Fibroblast of villous mesenchyme (primary cell): ENCODE measurements at regions not wholly inside any gene's neighbourhood (a gene's known extent, or its start where the extent isn't known, plus 50 kb on each side); places are given as distances from the start of the nearest gene placed in this dataset.
A peak's percentile ranks its signal among the peaks of the same experiment; 100 is the strongest.

ENCODE experiments used
- DNase-seq: peaks from one replicate; pipeline ENCODE4 v3.0.0-alpha.2; 2010; ENCODE audit warnings: low read depth
- H3K4me3 ChIP-seq: 2 replicates; pipeline ENCODE4 v1.5.1; 2011; ENCODE audit warnings: low read depth, mild to moderate bottlenecking, low read length
- TF ChIP-seq, protein P1 (sequence below): IDR thresholded peaks from 2 replicates; pipeline ENCODE4 v1.5.1; 2012; ENCODE audit warnings: low read depth, mild to moderate bottlenecking, low read length; ENCODE audit not compliant: insufficient read depth

GRCh38 chr18:25896956-25897355, 193.5 kb downstream of the SS18 start:
- no peak for DNase-seq
- H3K4me3 ChIP-seq: no peak overlapping the region
- TF ChIP-seq, protein P1, sequence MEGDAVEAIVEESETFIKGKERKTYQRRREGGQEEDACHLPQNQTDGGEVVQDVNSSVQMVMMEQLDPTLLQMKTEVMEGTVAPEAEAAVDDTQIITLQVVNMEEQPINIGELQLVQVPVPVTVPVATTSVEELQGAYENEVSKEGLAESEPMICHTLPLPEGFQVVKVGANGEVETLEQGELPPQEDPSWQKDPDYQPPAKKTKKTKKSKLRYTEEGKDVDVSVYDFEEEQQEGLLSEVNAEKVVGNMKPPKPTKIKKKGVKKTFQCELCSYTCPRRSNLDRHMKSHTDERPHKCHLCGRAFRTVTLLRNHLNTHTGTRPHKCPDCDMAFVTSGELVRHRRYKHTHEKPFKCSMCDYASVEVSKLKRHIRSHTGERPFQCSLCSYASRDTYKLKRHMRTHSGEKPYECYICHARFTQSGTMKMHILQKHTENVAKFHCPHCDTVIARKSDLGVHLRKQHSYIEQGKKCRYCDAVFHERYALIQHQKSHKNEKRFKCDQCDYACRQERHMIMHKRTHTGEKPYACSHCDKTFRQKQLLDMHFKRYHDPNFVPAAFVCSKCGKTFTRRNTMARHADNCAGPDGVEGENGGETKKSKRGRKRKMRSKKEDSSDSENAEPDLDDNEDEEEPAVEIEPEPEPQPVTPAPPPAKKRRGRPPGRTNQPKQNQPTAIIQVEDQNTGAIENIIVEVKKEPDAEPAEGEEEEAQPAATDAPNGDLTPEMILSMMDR: no peak

DNA sequence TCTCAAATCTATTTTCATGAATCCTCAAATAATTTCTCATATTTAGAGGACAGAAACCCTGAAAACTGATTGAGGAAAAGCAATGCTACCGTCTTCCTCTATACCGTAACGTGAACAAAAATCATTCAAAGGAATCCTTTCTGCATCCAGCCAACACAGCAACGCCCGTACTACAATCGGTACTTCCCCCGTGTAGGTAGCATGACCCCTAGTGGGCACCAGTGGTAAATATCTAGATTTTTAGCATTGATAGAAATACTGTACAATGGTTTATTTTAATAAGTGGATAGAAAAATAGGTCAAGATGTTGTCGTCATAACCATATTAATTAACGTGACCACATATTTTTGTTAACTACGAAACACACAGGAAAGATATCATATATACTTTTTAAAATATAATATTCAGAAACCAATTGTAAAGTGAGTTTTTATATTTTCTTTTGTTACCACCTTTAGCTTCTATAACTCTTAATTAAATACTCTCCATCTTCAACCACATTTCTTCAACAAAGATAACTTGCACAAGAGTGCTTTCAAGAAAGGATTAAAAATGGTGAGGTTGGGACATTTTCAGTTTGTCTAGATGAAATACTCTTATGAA, 194.1 kb downstream of the SS18 start:
- DNase-seq: peak; percentile 47
- no peak overlapping the region for H3K4me3 ChIP-seq
- TF ChIP-seq, protein P1: peak; percentile 77

DNA sequence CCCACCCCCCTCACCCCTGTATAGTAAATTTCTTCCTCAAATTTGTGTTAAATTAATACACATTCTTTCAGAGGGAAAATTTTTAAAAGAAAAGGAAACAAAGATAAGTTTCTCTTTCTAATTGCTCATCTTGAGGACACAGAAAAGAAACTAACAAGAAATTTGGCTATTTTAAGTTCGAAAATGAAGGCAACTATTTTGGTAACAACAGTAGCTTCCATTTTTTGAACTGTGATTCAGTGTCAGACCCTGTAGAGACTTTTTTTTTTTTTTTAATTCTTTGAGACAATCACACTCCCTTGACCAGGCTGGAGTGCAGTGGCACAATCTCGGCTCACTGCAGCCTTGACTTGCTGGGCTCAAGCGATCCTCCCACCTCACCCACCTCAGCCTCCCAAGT, 194.9 kb downstream of the SS18 start:
- TF ChIP-seq, protein P1: no peak
- no peak overlapping the region for H3K4me3 ChIP-seq
- no peak for DNase-seq

DNA sequence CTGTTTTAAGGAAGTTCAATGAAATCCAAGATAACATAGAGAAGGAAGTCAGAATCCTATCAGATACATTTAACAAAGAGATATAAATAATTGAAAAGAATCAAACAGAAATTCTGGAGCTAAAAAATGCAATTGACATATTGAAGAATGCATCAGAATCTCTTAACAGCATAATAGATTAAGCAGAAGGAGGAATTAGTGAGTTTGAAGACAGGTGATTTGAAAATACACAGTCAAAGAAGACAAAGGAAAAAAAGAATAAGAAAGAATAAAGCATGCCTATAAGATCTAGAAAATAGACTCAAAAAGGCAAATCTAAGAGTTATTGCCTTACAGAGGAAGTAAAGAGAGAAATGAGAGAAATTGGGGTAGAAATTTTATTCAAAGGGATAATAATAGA, 204.1 kb downstream of the SS18 start:
- TF ChIP-seq, protein P1: no peak
- no peak overlapping the region for H3K4me3 ChIP-seq
- no peak for DNase-seq

GRCh38 chr18:25883091-25883490, 207.3 kb downstream of the SS18 start:
- H3K4me3 ChIP-seq: no peak overlapping the region

GRCh38 chr18:25881149-25881548, 209.3 kb downstream of the SS18 start:
- TF ChIP-seq, protein P1: no peak

More at GRCh38 chr18:25883091-25883490, 207.3 kb downstream of the SS18 start:
- no peak for DNase-seq
- TF ChIP-seq, protein P1: no peak

GRCh38 chr18:25880441-25880840, 210.0 kb downstream of the SS18 start:
- TF ChIP-seq, protein P1: no peak
- DNase-seq: no peak
- H3K4me3 ChIP-seq: no peak overlapping the region

More at GRCh38 chr18:25881149-25881548, 209.3 kb downstream of the SS18 start:
- H3K4me3 ChIP-seq: no peak overlapping the region
- no peak for DNase-seq
